HG02938 (cell line): ENCODE measurements at regions not wholly inside any gene's neighbourhood (a gene's known extent, or its start where the extent isn't known, plus 50 kb on each side); places are given as distances from the start of the nearest gene placed in this dataset.

Source experiments
- ATAC-seq: cut with Tn5 transposase; IDR thresholded peaks from one replicate; pipeline ENCODE4 v1.9.1; 2021; ENCODE audit warnings: mild to moderate bottlenecking, moderate library complexity; ENCODE audit not compliant: unreplicated experiment

- ATAC-seq: no peak
Observed at GRCh38 chr3:153069598-153070510, 92.2 kb upstream of the RAP2B start.

- no peak for ATAC-seq
Observed at GRCh38 chr3:153070511-153070868, 91.5 kb upstream of the RAP2B start.

GRCh38 chr3:153072382-153072781 lies 89.6 kb upstream of the RAP2B start:
- no peak for ATAC-seq

GRCh38 chr3:153072856-153073255 lies 89.2 kb upstream of the RAP2B start:
- ATAC-seq: no peak

- no peak for ATAC-seq
Observed at GRCh38 chr3:153073636-153074035, 88.4 kb upstream of the RAP2B start.

- ATAC-seq: no peak
Observed at GRCh38 chr3:153078826-153079225, 83.2 kb upstream of the RAP2B start.

GRCh38 chr3:153079386-153079785 lies 82.6 kb upstream of the RAP2B start:
- no peak for ATAC-seq

- no peak for ATAC-seq
Observed at GRCh38 chr3:153080778-153081240, 81.2 kb upstream of the RAP2B start.

- ATAC-seq: no peak
Observed at GRCh38 chr3:153084431-153084830, 77.6 kb upstream of the RAP2B start.

- ATAC-seq: no peak
Observed at GRCh38 chr3:153087595-153088566, 74.1 kb upstream of the RAP2B start.

GRCh38 chr3:153089620-153090019 lies 72.4 kb upstream of the RAP2B start:
- no peak for ATAC-seq

- ATAC-seq: no peak
Observed at GRCh38 chr3:153090973-153091372, 71.1 kb upstream of the RAP2B start.

- no peak for ATAC-seq
Observed at GRCh38 chr3:153093629-153094028, 68.4 kb upstream of the RAP2B start.

- no peak for ATAC-seq
Observed at GRCh38 chr3:153094386-153094785, 67.6 kb upstream of the RAP2B start.

GRCh38 chr3:153095441-153095840 lies 66.6 kb upstream of the RAP2B start:
- no peak for ATAC-seq

GRCh38 chr3:153096731-153097131 lies 65.3 kb upstream of the RAP2B start:
- ATAC-seq: no peak

- ATAC-seq: no peak
Observed at GRCh38 chr3:153097213-153097612, 64.8 kb upstream of the RAP2B start.

- no peak for ATAC-seq
Observed at GRCh38 chr3:153099131-153099530, 62.9 kb upstream of the RAP2B start.

- ATAC-seq: no peak
Observed at GRCh38 chr3:153103406-153103945, 58.5 kb upstream of the RAP2B start.

GRCh38 chr3:153110041-153110440 lies 52.0 kb upstream of the RAP2B start:
- ATAC-seq: no peak

- ATAC-seq: no peak
Observed at GRCh38 chr3:153111016-153111415, 51.0 kb upstream of the RAP2B start.
